ENCODE measurements at regions not wholly inside any gene's neighbourhood (a gene's known extent, or its start where the extent isn't known, plus 50 kb on each side); places are given as distances from the start of the nearest gene placed in this dataset.

DNA sequence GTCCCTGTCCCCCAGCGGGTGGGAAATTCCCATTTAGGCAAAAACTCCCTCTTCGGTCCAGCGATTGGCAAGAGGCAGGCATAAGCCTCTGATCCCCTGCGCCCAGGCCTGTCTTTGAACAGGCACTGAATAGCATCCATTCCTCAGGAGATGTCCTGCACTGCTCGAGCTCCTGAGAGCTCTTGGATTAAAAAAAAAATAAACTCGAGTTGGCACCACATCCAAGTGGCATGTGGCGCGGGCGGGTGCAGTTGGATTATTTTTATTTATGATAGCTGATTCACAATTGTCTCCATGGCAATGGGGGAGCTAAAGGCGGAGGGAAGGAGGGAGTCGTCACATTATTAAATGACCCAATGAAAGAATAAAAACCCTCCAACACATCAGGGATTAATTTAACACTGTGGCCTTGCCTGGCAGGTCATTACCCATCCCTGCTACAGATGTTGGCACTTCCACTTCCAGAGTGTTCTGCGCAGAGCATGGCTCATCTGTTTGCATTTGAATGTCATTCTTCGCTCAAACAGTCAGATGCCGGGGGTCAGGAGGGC lies 207.2 kb downstream of the AACS start:
- CTCF ChIA-PET, result interaction anchor here (1.0 kb wide), 1 partner anchor 60 kb away, joined by 5 read pairs; no protein-coding TSS in a partner anchor
- Mint-ChIP-seq H3K36me3 (ENCODE audit: insufficient read depth, unreplicated experiment) (no peaks in the 10 kb centered on the region), H3K27me3 (ENCODE audit: insufficient read depth, unreplicated experiment) (peaks cover 37% of the 10 kb centered on the region), H3K9me3 (ENCODE audit: unreplicated experiment) (no peaks in the 10 kb centered on the region), H3K27ac (ENCODE audit: low read depth, unreplicated experiment) (no peak overlapping the region), H3K4me3 (ENCODE audit: unreplicated experiment) (no peak overlapping the region), H3K4me1 (ENCODE audit: insufficient read depth, unreplicated experiment) (peaks cover under 1% of the 10 kb centered on the region)
- POLR2A ChIA-PET, result no interaction called here
- DNase-seq (ENCODE audit: unreplicated experiment), result no peak
- no TSS peak for BruUV-seq (replicated peaks)
- TF ChIP-seq, protein P1, sequence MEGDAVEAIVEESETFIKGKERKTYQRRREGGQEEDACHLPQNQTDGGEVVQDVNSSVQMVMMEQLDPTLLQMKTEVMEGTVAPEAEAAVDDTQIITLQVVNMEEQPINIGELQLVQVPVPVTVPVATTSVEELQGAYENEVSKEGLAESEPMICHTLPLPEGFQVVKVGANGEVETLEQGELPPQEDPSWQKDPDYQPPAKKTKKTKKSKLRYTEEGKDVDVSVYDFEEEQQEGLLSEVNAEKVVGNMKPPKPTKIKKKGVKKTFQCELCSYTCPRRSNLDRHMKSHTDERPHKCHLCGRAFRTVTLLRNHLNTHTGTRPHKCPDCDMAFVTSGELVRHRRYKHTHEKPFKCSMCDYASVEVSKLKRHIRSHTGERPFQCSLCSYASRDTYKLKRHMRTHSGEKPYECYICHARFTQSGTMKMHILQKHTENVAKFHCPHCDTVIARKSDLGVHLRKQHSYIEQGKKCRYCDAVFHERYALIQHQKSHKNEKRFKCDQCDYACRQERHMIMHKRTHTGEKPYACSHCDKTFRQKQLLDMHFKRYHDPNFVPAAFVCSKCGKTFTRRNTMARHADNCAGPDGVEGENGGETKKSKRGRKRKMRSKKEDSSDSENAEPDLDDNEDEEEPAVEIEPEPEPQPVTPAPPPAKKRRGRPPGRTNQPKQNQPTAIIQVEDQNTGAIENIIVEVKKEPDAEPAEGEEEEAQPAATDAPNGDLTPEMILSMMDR (IDR thresholded peaks at IDR 0.05; ENCODE audit: unreplicated experiment), result no peak
- intact Hi-C loops (cut with micrococcal nuclease), result no loop called here

DNA sequence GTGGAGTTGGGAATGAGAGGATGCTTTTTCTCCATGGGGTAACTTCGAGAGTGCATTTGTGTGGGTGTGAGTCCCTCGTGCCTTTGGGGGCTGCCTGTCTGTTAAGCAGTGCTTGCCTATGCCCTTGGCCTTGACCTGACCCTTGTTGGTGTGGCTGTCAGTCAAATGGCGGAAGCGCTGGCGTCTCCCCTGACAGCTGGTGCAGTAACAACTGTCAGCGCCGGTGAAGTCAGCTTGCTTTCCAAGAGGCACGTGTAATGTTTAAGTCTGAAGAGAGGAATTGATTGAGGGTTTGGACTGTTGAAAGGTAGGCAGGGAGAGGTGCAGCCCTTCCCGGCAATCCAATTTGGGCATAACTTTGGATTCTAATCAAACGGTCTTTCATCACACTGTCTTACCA lies 211.3 kb downstream of the AACS start:
- DNase-seq (ENCODE audit: unreplicated experiment), result no peak
- BruUV-seq (replicated peaks), result no TSS peak
- POLR2A ChIA-PET, result no interaction called here
- peaks cover 19% of the 10 kb centered on the region for H3K27me3 Mint-ChIP-seq (ENCODE audit: insufficient read depth, unreplicated experiment)
- intact Hi-C loops (cut with micrococcal nuclease), result no loop called here
- H3K36me3 Mint-ChIP-seq (ENCODE audit: insufficient read depth, unreplicated experiment), result no peaks in the 10 kb centered on the region
- no peak overlapping the region for H3K27ac Mint-ChIP-seq (ENCODE audit: low read depth, unreplicated experiment)
- H3K4me1 Mint-ChIP-seq (ENCODE audit: insufficient read depth, unreplicated experiment), result no peaks in the 10 kb centered on the region
- CTCF ChIA-PET, result interaction anchor here (1.0 kb wide), 1 partner anchor 92 kb away, joined by 3 read pairs; no protein-coding TSS in a partner anchor
- H3K9me3 Mint-ChIP-seq (ENCODE audit: unreplicated experiment), result no peaks in the 10 kb centered on the region
- no peak overlapping the region for H3K4me3 Mint-ChIP-seq (ENCODE audit: unreplicated experiment)
- TF ChIP-seq, protein P1 (IDR thresholded peaks at IDR 0.05; ENCODE audit: unreplicated experiment), result no peak

DNA sequence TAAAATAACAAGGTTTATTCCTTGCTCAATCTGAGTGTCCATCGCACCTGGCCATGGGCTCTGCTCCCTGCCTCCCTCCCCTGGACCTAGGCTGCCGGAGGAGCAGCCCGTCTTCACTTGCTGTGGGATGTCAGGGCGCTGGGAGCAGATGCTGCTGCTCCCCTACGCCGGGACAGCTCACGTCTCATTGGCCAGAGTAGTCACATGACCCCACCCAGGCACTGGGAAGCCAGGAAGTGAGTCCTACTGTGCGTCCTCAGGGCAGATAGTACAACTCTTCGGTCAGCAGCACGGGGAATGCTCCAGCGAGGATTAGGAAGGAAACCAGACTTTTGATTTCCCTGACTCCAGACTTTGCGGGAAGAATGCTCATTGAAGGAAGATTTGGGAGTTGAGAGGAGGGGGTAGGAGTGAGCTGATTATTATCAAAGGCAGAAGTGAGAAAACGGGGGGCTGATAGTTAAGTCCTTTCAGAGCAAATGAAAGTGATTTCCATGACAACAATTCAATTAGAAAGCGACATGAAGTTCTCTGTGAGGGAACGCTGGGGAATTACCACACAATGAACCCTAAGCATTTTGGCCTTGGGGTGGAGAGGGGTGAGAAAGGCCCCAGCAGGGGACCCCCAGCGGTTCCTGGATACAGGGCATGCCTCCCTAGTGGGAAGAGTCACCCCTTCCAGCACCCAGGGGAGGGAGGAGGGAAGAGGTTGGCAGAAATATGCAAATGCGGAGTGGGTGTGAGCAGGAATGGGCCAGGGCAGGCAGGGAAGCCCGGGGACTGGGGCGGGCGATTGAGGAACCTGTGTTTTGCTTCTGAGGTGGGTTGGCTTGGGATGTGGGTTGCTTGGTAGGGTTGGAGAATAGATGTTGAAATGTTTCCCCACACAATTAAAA lies 215.5 kb downstream of the AACS start:
- Mint-ChIP-seq H3K9me3 (ENCODE audit: unreplicated experiment) (no peaks in the 10 kb centered on the region), H3K4me3 (ENCODE audit: unreplicated experiment) (no peak overlapping the region), H3K4me1 (ENCODE audit: insufficient read depth, unreplicated experiment) (no peaks in the 10 kb centered on the region), H3K27me3 (ENCODE audit: insufficient read depth, unreplicated experiment) (peaks cover 10% of the 10 kb centered on the region), H3K36me3 (ENCODE audit: insufficient read depth, unreplicated experiment) (no peaks in the 10 kb centered on the region), H3K27ac (ENCODE audit: low read depth, unreplicated experiment) (no peak overlapping the region)
- intact Hi-C loops (cut with micrococcal nuclease), result no loop called here
- CTCF ChIA-PET, result interaction anchor here (0.6 to 1.0 kb wide), 2 partner anchors 1360 to 1596 kb away, joined by 3 read pairs; no protein-coding TSS in a partner anchor
- DNase-seq (ENCODE audit: unreplicated experiment), result no peak
- TF ChIP-seq, protein P1 (IDR thresholded peaks at IDR 0.05; ENCODE audit: unreplicated experiment), result no peak
- POLR2A ChIA-PET, result no interaction called here
- no TSS peak for BruUV-seq (replicated peaks)

GRCh38 chr12:125282921-125283320 lies 217.7 kb downstream of the AACS start:
- H3K36me3 Mint-ChIP-seq (ENCODE audit: insufficient read depth, unreplicated experiment), result no peaks in the 10 kb centered on the region
- no peak for DNase-seq (ENCODE audit: unreplicated experiment)
- H3K27me3 Mint-ChIP-seq (ENCODE audit: insufficient read depth, unreplicated experiment), result peaks cover 21% of the 10 kb centered on the region
- TF ChIP-seq, protein P1 (IDR thresholded peaks at IDR 0.05; ENCODE audit: unreplicated experiment), result no peak
- BruUV-seq (replicated peaks), result no TSS peak
- ChIA-PET POLR2A (interaction anchor here (0.6 kb wide), 1 partner anchor 369 kb away, joined by 3 read pairs; no protein-coding TSS in a partner anchor), CTCF (interaction anchor here (0.6 kb wide), 1 partner anchor 1990 kb away, joined by 3 read pairs; no protein-coding TSS in a partner anchor)
- intact Hi-C loops (cut with micrococcal nuclease), result no loop called here
- no peaks in the 10 kb centered on the region for H3K4me1 Mint-ChIP-seq (ENCODE audit: insufficient read depth, unreplicated experiment)
- no peaks in the 10 kb centered on the region for H3K9me3 Mint-ChIP-seq (ENCODE audit: unreplicated experiment)
- H3K4me3 Mint-ChIP-seq (ENCODE audit: unreplicated experiment), result no peak overlapping the region
- H3K27ac Mint-ChIP-seq (ENCODE audit: low read depth, unreplicated experiment), result no peak overlapping the region
